Common myeloid progenitor, CD34-positive (primary cell): ENCODE measurements at regions not wholly inside any gene's neighbourhood (a gene's known extent, or its start where the extent isn't known, plus 50 kb on each side); places are given as distances from the start of the nearest gene placed in this dataset.

Source experiments
- CTCF ChIA-PET: fragments of 350-600 bp; sonication (Branson Sonifier 250); formaldehyde crosslinking; loops from one replicate; lab custom pipeline; 2021; ENCODE audit warnings: antibody characterized with exemption; lab: Charles Lee
- POLR2A ChIA-PET: fragments of 350-600 bp; sonication (Branson Sonifier 250); formaldehyde crosslinking; loops from one replicate; lab custom pipeline; 2021; ENCODE audit warnings: antibody characterized with exemption; lab: Charles Lee
- DNase-seq, 3 donors: peaks; one replicate each; pipeline versions ENCODE4 v3.0.0 to v3.0.0-alpha.2; 2013
- H3K27ac ChIP-seq, 2 experiments: 1 replicate in 1 of 2; 2 replicates in 1 of 2; pipeline ENCODE4 v1.7.0; 2013; ENCODE audit warnings: inconsistent platforms in 2 of 2, low read length in 2 of 2, mild to moderate bottlenecking in 2 of 2, low read depth in 1 of 2, moderate library complexity in 1 of 2; ENCODE audit not compliant: severe bottlenecking in 2 of 2, insufficient read depth in 1 of 2, poor library complexity in 1 of 2
- H3K27me3 ChIP-seq, 5 experiments: replicated peaks in 2 of 5; 1 replicate in 3 of 5; 2 replicates in 2 of 5; pipeline versions ENCODE4 v1.6.1 to v1.7.0; 2013; ENCODE audit warnings: low read length in 4 of 5, mild to moderate bottlenecking in 2 of 5, moderate library complexity in 2 of 5, inconsistent platforms in 1 of 5; ENCODE audit not compliant: insufficient read depth in 5 of 5, control insufficient read depth in 4 of 5
- H3K36me3 ChIP-seq, 4 experiments: 1 replicate in 2 of 4; 2 replicates in 2 of 4; pipeline versions ENCODE4 v1.6.1 to v1.7.0; 2013; ENCODE audit warnings: low read length in 3 of 4, control low read depth in 1 of 4, mild to moderate bottlenecking in 1 of 4; ENCODE audit not compliant: control insufficient read depth in 4 of 4, insufficient read depth in 4 of 4
- H3K4me1 ChIP-seq, 4 experiments: 1 replicate in 3 of 4; 2 replicates in 1 of 4; pipeline versions ENCODE4 v1.6.1 to v1.7.1; 2013; ENCODE audit warnings: low read length in 3 of 4, mild to moderate bottlenecking in 3 of 4, control low read depth in 1 of 4, inconsistent platforms in 1 of 4, moderate library complexity in 1 of 4; ENCODE audit not compliant: control insufficient read depth in 4 of 4, insufficient read depth in 4 of 4; ENCODE audit errors: control extremely low read depth in 1 of 4
- H3K4me3 ChIP-seq, 7 experiments: 1 replicate in 4 of 7; 2 replicates in 3 of 7; pipeline versions ENCODE4 v1.5.1 to v1.7.0; 2013; ENCODE audit warnings: mild to moderate bottlenecking in 7 of 7, low read length in 6 of 7, moderate library complexity in 6 of 7, inconsistent platforms in 2 of 7, low read depth in 2 of 7, control low read depth in 1 of 7; ENCODE audit not compliant: insufficient read depth in 4 of 7, control insufficient read depth in 1 of 7; ENCODE audit errors: extremely low read depth in 1 of 7
- H3K9me3 ChIP-seq, 5 experiments: 1 replicate in 4 of 5; 2 replicates in 1 of 5; pipeline versions ENCODE4 v1.6.1 to v1.7.1; 2013; ENCODE audit warnings: low read length in 4 of 5, mild to moderate bottlenecking in 2 of 5, inconsistent platforms in 1 of 5, low read depth in 1 of 5, moderate library complexity in 1 of 5; ENCODE audit not compliant: control insufficient read depth in 4 of 5, insufficient read depth in 2 of 5; ENCODE audit errors: control extremely low read depth in 1 of 5
- WGBS: methylation state at CpG from one replicate; pipeline ENCODE4 v1.1.5; 2013; ENCODE audit not compliant: insufficient coverage; 5-methylcytosine and 5-hydroxymethylcytosine counted together

DNA sequence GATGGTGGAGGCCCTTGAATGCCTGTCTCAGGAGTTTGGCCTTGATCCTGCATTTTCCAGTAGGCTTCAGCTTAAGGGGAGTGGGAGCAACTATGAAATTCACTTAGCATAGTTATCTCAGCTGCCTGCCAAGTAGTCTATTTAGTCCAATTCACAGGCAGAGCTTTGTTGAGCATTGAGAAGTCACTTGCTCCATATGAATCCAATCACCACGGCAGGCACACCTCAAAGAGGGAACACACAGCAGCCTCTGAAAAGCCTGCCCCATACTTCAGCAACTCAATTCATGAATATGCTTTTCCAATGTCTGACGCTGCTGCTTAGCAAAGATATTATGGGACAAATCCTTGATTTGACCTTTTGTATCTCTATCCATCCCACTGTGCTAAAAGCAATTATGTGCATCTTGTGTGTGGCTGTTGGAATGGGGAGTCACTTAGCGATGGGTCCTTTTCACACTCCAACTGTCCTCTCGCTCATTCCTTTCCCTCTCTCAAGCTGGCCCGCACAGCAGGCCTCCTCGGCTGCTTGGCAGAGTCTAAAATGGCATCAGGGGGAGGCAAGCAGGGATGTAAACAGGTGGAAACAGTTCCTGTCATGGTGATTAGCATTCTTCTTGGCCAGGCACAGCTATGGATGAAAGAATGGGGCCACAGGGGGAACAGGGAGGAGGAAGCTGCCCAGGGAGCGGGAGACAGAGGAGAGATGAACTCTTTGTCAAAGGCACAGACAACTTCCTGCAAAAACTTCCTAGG lies 56.0 kb upstream of the LRPPRC start:
- POLR2A ChIA-PET: no interaction called here
- no peaks in the 10 kb centered on the region for H3K9me3 ChIP-seq
- no peaks in the 10 kb centered on the region for H3K36me3 ChIP-seq
- no peaks in the 10 kb centered on the region for H3K27me3 ChIP-seq
- CTCF ChIA-PET: interaction anchor here (1.3 kb wide), 1 partner anchor 425 kb away, joined by 3 read pairs; no protein-coding TSS in a partner anchor
- no peak overlapping the region for H3K4me3 ChIP-seq
- 90% methylated on average over 5 of the region's 7 CpGs for WGBS
- H3K27ac ChIP-seq: no peak overlapping the region
- no peaks in the 10 kb centered on the region for H3K4me1 ChIP-seq
- DNase-seq: no peak

DNA sequence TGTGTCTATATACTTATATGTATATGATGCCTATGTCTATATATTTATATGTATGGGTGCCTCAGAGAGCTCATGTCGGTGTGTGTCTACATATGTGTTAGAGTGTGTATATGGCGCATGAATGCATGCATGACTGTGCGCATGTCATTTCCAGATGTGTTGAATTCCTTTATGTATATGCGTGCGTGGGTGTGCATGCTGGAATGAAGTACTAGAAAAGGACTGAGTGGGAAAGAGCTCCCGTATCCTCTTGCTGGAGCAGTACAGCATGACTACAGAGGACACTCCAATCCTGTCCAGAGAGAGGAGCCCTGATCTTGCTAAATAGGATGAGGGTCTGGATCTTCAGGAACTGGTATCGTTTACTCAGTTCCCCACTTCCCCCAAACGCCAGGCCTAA lies 56.8 kb upstream of the LRPPRC start:
- ChIA-PET CTCF (interaction anchor here (0.6 to 1.3 kb wide), 7 partner anchors 9 to 424 kb away, joined by 3 to 4 read pairs (median 3); no protein-coding TSS in a partner anchor), POLR2A (no interaction called here)
- DNase-seq: no peak
- H3K36me3 ChIP-seq: no peaks in the 10 kb centered on the region
- no peaks in the 10 kb centered on the region for H3K4me1 ChIP-seq
- H3K9me3 ChIP-seq: no peaks in the 10 kb centered on the region
- no peak overlapping the region for H3K4me3 ChIP-seq
- no peaks in the 10 kb centered on the region for H3K27me3 ChIP-seq
- no peak overlapping the region for H3K27ac ChIP-seq
- WGBS: 98% methylated on average over 6 of the region's 8 CpGs

DNA sequence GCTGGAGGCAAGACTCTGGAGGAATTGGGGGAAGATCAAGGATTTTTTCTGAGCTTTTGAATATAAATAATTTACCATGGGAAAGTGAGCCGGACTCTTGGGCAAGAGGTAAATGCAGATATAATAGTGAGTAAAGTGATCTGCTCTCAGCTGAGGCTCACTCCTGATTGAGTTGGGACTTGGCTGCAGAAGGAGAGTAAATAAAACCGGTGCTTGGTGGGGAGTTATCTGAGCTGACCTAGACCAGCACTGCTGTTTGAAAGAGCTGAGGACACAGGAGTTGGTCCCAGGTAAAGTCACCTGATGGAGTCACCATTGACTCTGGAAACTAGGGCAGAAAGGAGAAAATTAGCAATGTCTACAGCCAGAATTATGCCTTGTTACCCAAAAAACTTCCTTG lies 57.3 kb upstream of the LRPPRC start:
- no peaks in the 10 kb centered on the region for H3K9me3 ChIP-seq
- H3K4me3 ChIP-seq: no peak overlapping the region
- H3K36me3 ChIP-seq: no peaks in the 10 kb centered on the region
- H3K27me3 ChIP-seq: no peaks in the 10 kb centered on the region
- H3K4me1 ChIP-seq: no peaks in the 10 kb centered on the region
- CTCF ChIA-PET: interaction anchor here (0.6 to 1.2 kb wide), 7 partner anchors 9 to 290 kb away, joined by 3 to 4 read pairs (median 3); no protein-coding TSS in a partner anchor
- DNase-seq: no peak
- POLR2A ChIA-PET: no interaction called here
- 100% methylated on average over 2 of the region's 2 CpGs for WGBS
- H3K27ac ChIP-seq: no peak overlapping the region

DNA sequence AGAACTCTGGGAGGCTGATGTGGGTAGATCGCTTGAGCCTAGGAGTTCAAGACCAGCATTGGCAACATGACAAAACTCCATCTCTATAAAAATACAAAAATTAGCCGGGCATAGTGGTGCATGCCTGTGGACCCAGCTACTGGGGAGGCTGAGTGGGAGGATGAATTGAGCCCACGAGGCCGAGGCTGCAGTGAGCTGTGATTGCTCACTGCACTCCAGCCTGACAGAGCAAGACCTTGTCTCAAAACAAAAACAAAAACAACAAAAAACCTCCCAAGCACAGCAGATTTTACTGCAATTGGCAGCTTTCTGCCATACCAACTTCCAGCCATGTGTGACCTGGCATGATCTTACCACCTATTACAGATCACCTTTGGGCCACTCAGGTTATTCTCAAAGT lies 57.7 kb upstream of the LRPPRC start:
- no peak overlapping the region for H3K4me3 ChIP-seq
- no peaks in the 10 kb centered on the region for H3K36me3 ChIP-seq
- DNase-seq: no peak
- no peak overlapping the region for H3K27ac ChIP-seq
- no peaks in the 10 kb centered on the region for H3K27me3 ChIP-seq
- 100% methylated on average over 1 of the region's 4 CpGs for WGBS
- POLR2A ChIA-PET: no interaction called here
- no peaks in the 10 kb centered on the region for H3K9me3 ChIP-seq
- no peaks in the 10 kb centered on the region for H3K4me1 ChIP-seq
- CTCF ChIA-PET: interaction anchor here (0.7 to 1.2 kb wide), 4 partner anchors 24 to 290 kb away, joined by 3 read pairs; no protein-coding TSS in a partner anchor

DNA sequence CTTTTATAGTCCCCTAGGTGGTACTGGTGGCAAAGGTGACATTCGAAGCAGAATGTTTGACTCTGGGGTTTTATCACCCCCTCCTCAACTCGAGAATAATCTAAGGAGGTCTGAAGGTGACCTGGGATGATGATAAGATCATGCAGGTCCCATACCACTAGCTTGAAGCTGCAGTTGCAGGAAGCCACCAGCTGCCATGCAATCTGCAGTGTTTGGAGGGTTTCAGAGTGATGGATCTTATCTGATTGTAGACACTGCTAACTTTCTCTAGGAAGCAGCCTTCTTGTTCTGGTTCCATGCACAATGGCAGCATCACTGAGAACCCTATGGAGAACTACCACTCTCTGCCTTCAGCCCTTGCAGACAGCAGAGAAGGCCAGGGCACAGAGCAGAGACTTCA lies 59.4 kb upstream of the LRPPRC start:
- ChIA-PET CTCF (no interaction called here), POLR2A (no interaction called here)
- H3K4me1 ChIP-seq: no peaks in the 10 kb centered on the region
- WGBS: no CpG with 5 or more reads among the region's 2 CpGs
- H3K27ac ChIP-seq: no peak overlapping the region
- no peak overlapping the region for H3K4me3 ChIP-seq
- no peaks in the 10 kb centered on the region for H3K36me3 ChIP-seq
- no peaks in the 10 kb centered on the region for H3K27me3 ChIP-seq
- DNase-seq: peak in 2 of 3 donors; percentile 5 to 14
- no peaks in the 10 kb centered on the region for H3K9me3 ChIP-seq

DNA sequence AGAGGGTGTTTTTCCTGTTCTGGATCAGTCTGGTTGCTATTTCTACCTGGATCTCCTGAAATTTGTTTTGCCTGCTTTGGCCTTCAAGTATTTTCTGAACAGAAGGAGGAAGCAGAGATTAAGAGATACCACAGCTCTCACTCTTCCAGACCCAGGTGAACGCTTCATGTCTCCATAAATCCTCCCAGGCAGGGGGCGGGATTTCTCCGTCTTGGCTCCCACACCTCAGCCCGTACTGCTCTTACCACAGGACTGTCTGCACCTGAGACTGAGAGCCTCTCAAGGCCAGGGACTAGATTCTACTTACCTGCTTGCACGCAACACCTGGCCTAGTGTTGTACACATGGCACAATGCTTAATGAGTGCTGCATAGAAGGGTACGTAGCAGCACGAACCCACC lies 59.9 kb upstream of the LRPPRC start:
- Histone ChIP-seq H3K4me1 (no peaks in the 10 kb centered on the region), H3K36me3 (no peaks in the 10 kb centered on the region), H3K4me3 (no peak overlapping the region), H3K9me3 (no peaks in the 10 kb centered on the region), H3K27ac (no peak overlapping the region), H3K27me3 (no peaks in the 10 kb centered on the region)
- CTCF ChIA-PET: no interaction called here
- 86% methylated on average over 6 of the region's 7 CpGs for WGBS
- POLR2A ChIA-PET: no interaction called here
- no peak for DNase-seq

DNA sequence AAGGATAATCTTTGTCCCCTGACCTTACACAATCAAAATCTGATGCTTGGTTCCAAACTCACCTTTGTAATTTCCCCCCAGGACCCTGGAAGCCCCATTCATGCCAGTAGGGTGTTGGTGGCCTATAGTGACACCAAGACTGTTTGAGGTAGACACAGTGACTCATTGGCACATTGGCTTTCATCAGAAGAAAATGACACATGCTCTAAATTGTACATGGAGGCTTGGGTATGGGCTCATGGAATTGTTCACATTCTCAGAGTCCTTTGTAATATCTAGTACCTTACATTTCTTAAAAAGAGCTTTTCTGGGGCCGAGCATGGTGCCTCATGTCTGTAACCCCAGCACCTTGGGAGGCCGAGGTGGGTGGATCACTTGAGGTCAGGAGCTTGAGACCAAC lies 61.2 kb upstream of the LRPPRC start:
- no peak overlapping the region for H3K27ac ChIP-seq
- DNase-seq: no peak
- POLR2A ChIA-PET: interaction anchor here (0.6 kb wide), 1 partner anchor 19 kb away, joined by 3 read pairs; no protein-coding TSS in a partner anchor
- CTCF ChIA-PET: no interaction called here
- 100% methylated on average over 2 of the region's 2 CpGs for WGBS
- H3K9me3 ChIP-seq: no peaks in the 10 kb centered on the region
- H3K4me3 ChIP-seq: no peak overlapping the region
- no peaks in the 10 kb centered on the region for H3K36me3 ChIP-seq
- no peaks in the 10 kb centered on the region for H3K27me3 ChIP-seq
- no peaks in the 10 kb centered on the region for H3K4me1 ChIP-seq
